HL-60/S4 treated with phorbol 12-myristate 13-acetate at 8.2 ng/mL for 4 days and 3 days (cell line): ENCODE measurements at regions not wholly inside any gene's neighbourhood (a gene's known extent, or its start where the extent isn't known, plus 50 kb on each side); places are given as distances from the start of the nearest gene placed in this dataset.

Source experiments
- in situ Hi-C: fragments of 300-500 bp; cut with MboI; formaldehyde crosslinking; loops from 2 replicates; pipeline ENCODE4 v1.15.0; 2022; ENCODE audit warnings: low sequenced_read_pairs

DNA sequence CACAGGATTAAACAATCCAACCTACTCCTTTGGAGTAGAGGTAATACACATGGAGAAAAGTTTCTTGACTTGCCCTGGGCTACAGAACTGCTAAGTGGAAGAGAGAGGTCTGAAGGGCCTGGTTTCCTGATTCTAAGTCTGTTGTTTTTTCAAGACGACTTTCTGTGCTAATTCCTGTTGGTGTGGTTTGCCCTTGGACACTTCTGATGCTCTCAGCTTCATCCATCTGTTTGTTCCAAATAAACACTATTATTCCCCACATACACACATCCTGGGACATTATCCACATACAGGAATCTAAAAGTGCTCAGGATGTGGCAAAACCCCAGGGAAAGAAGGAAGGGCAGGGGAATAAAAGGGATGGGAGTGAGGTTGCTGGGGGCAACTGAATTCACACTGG lies 393.5 kb upstream of the TBL1XR1 start:
- in situ Hi-C loops, result no loop called here

DNA sequence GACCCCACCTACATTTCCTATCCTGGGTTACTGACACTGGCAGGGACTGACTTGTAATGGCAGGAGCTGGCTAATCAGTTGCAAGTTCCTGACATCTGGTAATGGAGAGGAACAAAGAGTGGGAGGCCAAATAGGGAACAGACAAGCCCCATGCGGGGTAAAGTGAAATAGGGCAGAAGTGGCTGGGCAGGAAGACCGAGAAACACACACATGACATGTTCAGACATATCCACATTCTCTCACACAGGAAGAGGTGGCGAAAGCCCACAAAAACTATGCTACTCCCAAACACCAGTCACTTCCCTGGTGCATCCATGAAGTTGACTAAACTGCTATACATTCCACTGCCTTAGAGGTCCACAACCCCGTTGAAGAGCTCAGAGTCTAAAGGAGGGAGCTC lies 394.1 kb upstream of the TBL1XR1 start:
- in situ Hi-C loops, result no loop called here

GRCh38 chr3:177594096-177594495 lies 396.8 kb upstream of the TBL1XR1 start:
- in situ Hi-C loops, result no loop called here

DNA sequence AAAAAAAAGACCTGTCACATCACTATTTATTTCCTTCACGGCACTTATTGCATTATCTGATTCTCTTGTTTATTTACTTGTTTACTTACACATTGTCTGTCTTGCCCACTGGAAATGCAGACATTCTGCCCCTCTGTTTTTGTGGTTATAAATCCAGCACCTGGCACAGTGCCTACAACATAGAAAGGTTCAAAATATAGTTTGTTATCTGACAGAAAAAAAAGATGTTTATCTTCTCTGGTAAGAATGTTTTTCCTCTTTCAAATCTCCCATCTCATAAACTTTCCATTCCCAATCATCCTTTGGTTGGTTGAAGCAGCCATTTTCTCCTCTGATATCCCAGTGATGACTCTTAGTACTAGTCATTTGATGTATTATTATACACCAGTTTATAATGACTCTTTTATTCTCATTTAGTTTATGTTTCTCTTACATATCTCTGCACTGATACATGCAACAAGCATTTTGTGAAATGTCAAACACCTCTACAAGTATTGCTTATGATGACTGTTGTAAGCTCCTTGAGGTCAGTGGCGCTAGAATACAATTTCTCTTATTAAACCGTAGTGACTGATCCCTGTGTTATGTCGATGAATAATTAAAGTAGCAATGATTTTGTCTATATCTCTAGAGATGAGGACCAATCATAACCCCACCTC lies 398.4 kb upstream of the TBL1XR1 start:
- in situ Hi-C loops, result no loop called here

GRCh38 chr3:177596248-177596815 lies 399.1 kb upstream of the TBL1XR1 start:
- in situ Hi-C loops, result no loop called here

GRCh38 chr3:177596816-177597271 lies 399.6 kb upstream of the TBL1XR1 start:
- in situ Hi-C loops, result no loop called here

- in situ Hi-C loops, result no loop called here
These were observed 400.2 kb upstream of the TBL1XR1 start for GRCh38 chr3:177597311-177598096.

GRCh38 chr3:177598097-177598833 lies 401.0 kb upstream of the TBL1XR1 start:
- in situ Hi-C loops, result no loop called here

DNA sequence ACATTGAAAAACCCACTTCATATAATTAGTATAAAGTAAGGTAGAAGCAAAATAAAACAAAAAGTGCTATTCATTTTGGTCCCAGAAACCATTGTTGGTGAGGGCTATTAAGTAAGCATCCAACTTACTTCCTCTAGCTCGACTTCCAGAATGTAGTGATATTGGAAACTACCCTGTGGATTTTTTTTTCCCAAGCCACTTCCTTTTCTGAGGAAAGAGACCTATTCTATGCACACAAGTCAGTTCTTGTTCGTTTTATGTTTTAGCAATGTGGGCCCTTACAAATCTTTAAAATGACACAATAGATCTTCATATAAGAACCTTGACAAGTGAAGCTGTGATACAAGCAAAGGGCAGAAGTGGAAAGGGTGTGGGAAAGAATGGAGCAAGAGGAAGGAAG lies 402.0 kb upstream of the TBL1XR1 start:
- in situ Hi-C loops, result no loop called here

DNA sequence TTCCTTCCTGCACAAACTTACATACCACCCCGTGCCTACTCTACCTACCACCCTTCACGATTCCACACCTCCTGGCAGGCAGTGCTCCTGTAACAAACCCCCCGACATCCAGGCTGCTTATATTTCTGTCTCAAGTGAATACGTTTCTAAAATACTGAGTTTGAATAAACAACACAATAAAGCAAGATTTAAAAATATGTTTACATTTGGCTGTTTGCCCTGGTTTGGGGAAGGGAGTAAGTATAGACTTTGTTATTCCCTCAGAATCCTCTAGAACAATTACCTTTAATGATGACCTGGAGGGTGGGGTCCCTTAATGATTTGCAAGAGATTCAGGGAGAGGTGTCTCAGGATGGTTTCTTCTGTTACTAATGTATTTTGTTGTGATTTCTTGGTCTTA lies 402.6 kb upstream of the TBL1XR1 start:
- in situ Hi-C loops, result no loop called here

DNA sequence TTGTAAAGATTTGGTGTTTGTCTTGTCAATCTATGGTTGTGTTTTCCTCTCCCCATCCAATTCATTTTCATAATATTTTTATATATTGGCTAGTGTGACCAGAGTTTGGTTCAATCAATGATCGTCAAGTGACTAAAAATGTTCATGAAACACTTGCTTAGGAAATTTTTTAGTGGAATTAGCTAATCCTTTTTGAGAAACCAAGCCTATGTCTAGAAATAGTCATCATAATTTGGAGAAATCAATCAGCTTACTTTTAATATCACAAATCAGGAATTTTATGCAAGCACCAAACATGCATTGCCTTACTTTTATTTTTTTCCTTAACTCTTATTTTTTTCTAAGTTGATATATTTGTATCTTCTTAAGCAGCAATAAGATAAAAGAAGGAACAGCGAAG lies 403.1 kb upstream of the TBL1XR1 start:
- in situ Hi-C loops, result no loop called here

DNA sequence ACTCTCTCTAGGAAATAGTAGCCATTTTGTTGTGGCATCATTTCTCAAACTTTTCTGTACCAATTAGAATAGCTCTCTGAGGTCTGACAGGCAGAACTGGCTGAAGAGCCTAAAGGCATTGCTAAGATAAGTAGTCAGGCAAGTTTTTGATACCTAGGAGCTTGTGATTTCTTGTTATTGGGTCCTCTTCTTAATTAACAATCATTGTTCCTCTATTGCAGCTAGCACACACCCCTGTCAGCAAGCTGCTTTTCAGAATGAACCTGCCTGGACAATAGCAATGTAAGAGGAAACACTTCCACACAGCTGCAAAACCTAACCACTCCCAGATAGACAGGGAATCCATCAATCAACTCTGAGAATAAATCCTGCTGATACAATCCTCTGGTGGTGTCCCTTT lies 403.9 kb upstream of the TBL1XR1 start:
- in situ Hi-C loops, result no loop called here

- in situ Hi-C loops, result no loop called here
These were observed 405.4 kb upstream of the TBL1XR1 start for GRCh38 chr3:177602601-177603147.

DNA sequence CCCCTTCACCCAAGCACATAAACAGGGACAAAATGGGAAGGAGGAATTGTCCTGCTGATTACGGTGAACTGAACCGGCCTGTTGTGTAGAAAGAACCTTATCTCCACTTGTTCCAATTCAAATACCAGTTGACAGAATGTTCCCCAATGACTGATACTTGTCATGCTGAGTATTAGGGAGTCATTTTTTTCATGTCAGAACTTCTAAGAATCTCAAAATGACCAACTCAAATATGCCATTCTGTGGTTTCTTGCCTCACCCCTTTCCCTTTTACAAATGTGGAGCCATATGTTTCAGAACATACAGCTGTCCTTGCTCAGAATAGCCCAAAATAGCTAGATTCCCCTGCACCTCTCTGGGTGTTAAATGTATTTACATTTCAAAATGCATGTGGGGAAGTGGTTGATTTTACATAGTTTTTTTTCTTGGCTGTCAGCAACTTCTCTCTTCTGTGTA lies 405.9 kb upstream of the TBL1XR1 start:
- in situ Hi-C loops, result no loop called here

- in situ Hi-C loops, result no loop called here
These were observed 406.9 kb upstream of the TBL1XR1 start for GRCh38 chr3:177604181-177604580.

DNA sequence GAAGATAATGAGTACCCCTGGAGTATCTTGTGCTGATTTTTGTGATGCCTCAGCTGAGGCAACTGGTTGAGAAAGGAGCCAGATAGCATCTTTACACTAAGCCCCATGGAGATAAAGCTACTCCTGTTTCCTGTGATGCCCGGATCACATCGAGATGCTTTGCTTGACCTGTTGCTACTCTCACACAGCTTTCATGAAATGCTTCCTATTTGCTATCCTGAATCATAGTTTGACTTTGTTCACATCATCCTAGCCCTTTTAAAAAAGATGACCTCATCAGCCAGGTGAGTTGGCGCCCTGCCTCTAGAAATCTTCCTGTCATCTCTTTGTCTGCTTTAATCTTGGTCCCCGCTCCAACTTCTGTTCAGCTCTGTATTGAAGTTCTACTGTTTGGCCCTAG lies 409.6 kb upstream of the TBL1XR1 start:
- in situ Hi-C loops, result no loop called here

GRCh38 chr3:177607589-177607988 lies 410.3 kb upstream of the TBL1XR1 start:
- in situ Hi-C loops, result no loop called here

DNA sequence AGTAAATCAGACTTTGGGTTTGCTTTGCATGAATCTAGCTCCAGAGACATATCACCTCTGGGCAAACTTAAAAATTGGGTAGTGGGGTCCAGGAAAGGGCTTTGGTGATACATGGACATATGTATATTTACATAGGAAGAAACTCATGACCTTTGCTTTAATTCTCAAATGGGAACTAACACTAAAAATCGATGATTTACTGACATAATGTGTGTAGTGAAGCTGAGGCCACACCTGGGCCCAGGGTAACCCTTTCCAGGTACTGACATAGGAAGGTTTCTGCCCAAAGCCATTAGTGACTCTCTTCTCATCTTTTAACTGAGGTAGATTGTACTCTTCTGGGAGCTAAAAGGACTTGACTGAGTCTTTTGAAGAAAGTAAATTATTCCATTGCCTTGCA lies 411.2 kb upstream of the TBL1XR1 start:
- in situ Hi-C loops, result no loop called here

DNA sequence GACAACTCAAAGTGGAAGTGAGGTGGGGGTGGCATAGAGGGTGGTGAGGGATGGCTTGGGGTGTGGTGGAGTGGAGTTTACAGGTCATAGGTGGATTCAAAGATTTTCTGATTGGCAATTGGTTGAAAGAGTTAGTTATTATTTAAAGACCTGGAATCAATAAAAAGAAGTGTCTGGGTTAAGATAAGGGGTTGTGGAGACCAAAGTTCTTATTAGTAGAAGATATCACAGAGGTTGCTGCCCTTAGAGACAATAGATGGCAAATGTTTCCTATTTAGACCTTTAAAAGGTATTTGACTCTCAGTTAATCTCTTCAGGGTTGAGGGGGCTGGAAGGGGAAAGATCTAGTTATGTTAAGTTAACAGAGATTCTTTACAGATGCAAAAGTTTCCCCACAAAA lies 412.3 kb upstream of the TBL1XR1 start:
- in situ Hi-C loops, result no loop called here

GRCh38 chr3:177610262-177610661 lies 413.0 kb upstream of the TBL1XR1 start:
- in situ Hi-C loops, result no loop called here
